Neural progenitor cell (in vitro differentiated cells): ENCODE measurements at regions not wholly inside any gene's neighbourhood (a gene's known extent, or its start where the extent isn't known, plus 50 kb on each side); places are given as distances from the start of the nearest gene placed in this dataset.
"Not testable (repeated sequence)": the region's sequence is repeated elsewhere in the genome, so short reads cannot be mapped to it uniquely, and the experiment has no call there.

ENCODE experiments used
- CTCF ChIP-seq: fragments of 200-600 bp; sonication (generic); IDR thresholded peaks from 2 replicates; pipeline ENCODE4 v1.5.1; 2017; ENCODE audit warnings: antibody characterized with exemption, mild to moderate bottlenecking
- EZH2 ChIP-seq: fragments of 200-600 bp; sonication (generic); IDR thresholded peaks from 2 replicates; pipeline ENCODE4 v1.6.1; 2017; ENCODE audit warnings: antibody characterized with exemption, mild to moderate bottlenecking, moderate library complexity
- EZH2phosphoT487 ChIP-seq: fragments of 200-600 bp; sonication (generic); IDR thresholded peaks from 2 replicates; pipeline ENCODE4 v1.6.1; 2017; ENCODE audit warnings: antibody characterized with exemption

- not testable (repeated sequence) for TF ChIP-seq EZH2, CTCF, EZH2phosphoT487
These were observed 411.1 kb downstream of the RPS24 start for GRCh38 chr10:78444741-78445140.
